Coronary artery (tissue), 2 donors: ENCODE measurements at regions not wholly inside any gene's neighbourhood (a gene's known extent, or its start where the extent isn't known, plus 50 kb on each side); places are given as distances from the start of the nearest gene placed in this dataset.

Source experiments
- DNase-seq: peaks from one replicate; pipeline ENCODE4 v3.0.0-alpha.2; 2017; ENCODE audit warnings: low spot score
- H3K27ac ChIP-seq, 2 donors: fragments of 200-600 bp; sonication (generic); one replicate each; pipeline ENCODE4 v1.5.1; 2016 to 2019
- H3K4me3 ChIP-seq: fragments of 200-600 bp; sonication (generic); 2 replicates; pipeline ENCODE4 v1.5.1; 2016; ENCODE audit warnings: mild to moderate bottlenecking, moderate library complexity
- CTCF ChIP-seq: fragments of 200-600 bp; sonication (generic); IDR thresholded peaks from one replicate; pipeline ENCODE4 v1.5.1; 2019; ENCODE audit warnings: antibody characterized with exemption

- Histone ChIP-seq H3K4me3 (no peak overlapping the region), H3K27ac (no peak overlapping the region)
- TF ChIP-seq CTCF: no peak
- no peak for DNase-seq
Observed at GRCh38 chr11:70583781-70584218, 185.5 kb downstream of the CTTN start.

GRCh38 chr11:70584498-70585235 lies 186.3 kb downstream of the CTTN start:
- no peak overlapping the region for H3K27ac ChIP-seq
- no peak for DNase-seq
- H3K4me3 ChIP-seq: no peak overlapping the region
- no peak for TF ChIP-seq CTCF

GRCh38 chr11:70585236-70585545 lies 186.9 kb downstream of the CTTN start:
- Histone ChIP-seq H3K27ac (no peak overlapping the region), H3K4me3 (no peak overlapping the region)
- TF ChIP-seq CTCF: no peak
- DNase-seq: no peak

- H3K27ac ChIP-seq: no peak overlapping the region
- no peak overlapping the region for H3K4me3 ChIP-seq
- TF ChIP-seq CTCF: no peak
- no peak for DNase-seq
Observed at GRCh38 chr11:70586261-70587074, 188.1 kb downstream of the CTTN start.

- Histone ChIP-seq H3K4me3 (no peak overlapping the region), H3K27ac (no peak overlapping the region)
- TF ChIP-seq CTCF: no peak
- no peak for DNase-seq
Observed at GRCh38 chr11:70587075-70587389, 188.7 kb downstream of the CTTN start.

- DNase-seq: no peak
- Histone ChIP-seq H3K4me3 (no peak overlapping the region), H3K27ac (no peak overlapping the region)
- no peak for TF ChIP-seq CTCF
Observed at GRCh38 chr11:70590356-70590991, 192.1 kb downstream of the CTTN start.
